ENCODE measurements at regions not wholly inside any gene's neighbourhood (a gene's known extent, or its start where the extent isn't known, plus 50 kb on each side); places are given as distances from the start of the nearest gene placed in this dataset.

GRCh38 chr4:43452948-43453347 lies 560.4 kb downstream of the GRXCR1 start:
- no peak for TF ChIP-seq CTCF (conservative IDR thresholded peaks at IDR 0.05; ENCODE audit: low read depth, low read length)
- no peak for TF ChIP-seq EZH2 (IDR thresholded peaks at IDR 0.05; ENCODE audit: borderline replicate concordance, low read depth, low read length, poor library complexity, severe bottlenecking)
